Thoracic aorta (tissue), 2 donors: ENCODE measurements at regions not wholly inside any gene's neighbourhood (a gene's known extent, or its start where the extent isn't known, plus 50 kb on each side); places are given as distances from the start of the nearest gene placed in this dataset.

ENCODE experiments used
- ATAC-seq: fragments of 150-250 bp; one replicate; pipeline ENCODE4 v1.8.0; 2017; ENCODE audit warnings: low read depth; ENCODE audit not compliant: insufficient number of reproducible peaks, low FRiP score
- DNase-seq: peaks from one replicate; pipeline ENCODE4 v3.0.0-alpha.2; 2020; ENCODE audit warnings: low spot score
- H3K27ac ChIP-seq, 2 donors: fragments of 200-600 bp; sonication (generic); 1 replicate in 1 of 2; 2 replicates in 1 of 2; pipeline ENCODE4 v1.5.1; 2016; ENCODE audit warnings: mild to moderate bottlenecking in 2 of 2, moderate library complexity in 2 of 2
- H3K27me3 ChIP-seq: fragments of 200-600 bp; sonication (generic); replicated peaks from 2 replicates; pipeline ENCODE4 v1.6.0; 2016; ENCODE audit warnings: mild to moderate bottlenecking; ENCODE audit not compliant: insufficient read depth
- H3K36me3 ChIP-seq: fragments of 200-600 bp; sonication (generic); one replicate; pipeline ENCODE4 v1.5.1; 2016
- H3K4me1 ChIP-seq, 2 donors: fragments of 200-600 bp; sonication (generic); 1 replicate in 1 of 2; 2 replicates in 1 of 2; pipeline versions ENCODE4 v1.5.1 to v1.6.0; 2016; ENCODE audit warnings: low read depth in 2 of 2, mild to moderate bottlenecking in 1 of 2; ENCODE audit not compliant: control insufficient read depth in 1 of 2
- H3K4me3 ChIP-seq: fragments of 200-600 bp; sonication (generic); 2 replicates; pipeline ENCODE4 v1.5.1; 2016; ENCODE audit warnings: mild to moderate bottlenecking
- H3K9me3 ChIP-seq: fragments of 200-600 bp; sonication (generic); 2 replicates; pipeline ENCODE4 v1.5.1; 2016
- TF ChIP-seq, protein P1 (sequence below): fragments of 200-600 bp; sonication (generic); IDR thresholded peaks from one replicate; pipeline ENCODE4 v1.5.1; 2019; ENCODE audit warnings: antibody characterized with exemption

DNA sequence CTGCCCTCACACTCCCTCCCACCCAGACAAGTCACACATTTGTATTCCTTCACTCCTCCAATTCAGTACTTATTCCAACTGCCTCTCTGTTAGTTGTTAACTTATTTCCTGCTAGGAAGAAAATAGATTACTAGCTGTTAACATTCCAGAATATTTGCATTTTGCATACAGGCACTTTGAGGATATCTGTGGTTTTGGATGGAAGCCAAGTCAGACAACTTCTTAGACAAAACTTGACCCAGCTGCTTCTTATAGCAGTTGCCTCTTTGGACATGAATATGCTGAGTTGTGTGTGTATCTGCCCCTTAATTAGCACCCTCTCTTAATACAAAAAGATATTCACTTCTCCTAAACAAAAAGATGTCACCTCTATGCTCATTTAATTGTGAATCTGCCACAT is 1280.6 kb upstream of the ACO1 start:
- Histone ChIP-seq H3K27me3 (no peaks in the 10 kb centered on the region), H3K36me3 (no peaks in the 10 kb centered on the region), H3K4me3 (no peak overlapping the region), H3K9me3 (no peaks in the 10 kb centered on the region), H3K4me1 (no peaks in the 10 kb centered on the region), H3K27ac (no peak overlapping the region)
- TF ChIP-seq, protein P1, sequence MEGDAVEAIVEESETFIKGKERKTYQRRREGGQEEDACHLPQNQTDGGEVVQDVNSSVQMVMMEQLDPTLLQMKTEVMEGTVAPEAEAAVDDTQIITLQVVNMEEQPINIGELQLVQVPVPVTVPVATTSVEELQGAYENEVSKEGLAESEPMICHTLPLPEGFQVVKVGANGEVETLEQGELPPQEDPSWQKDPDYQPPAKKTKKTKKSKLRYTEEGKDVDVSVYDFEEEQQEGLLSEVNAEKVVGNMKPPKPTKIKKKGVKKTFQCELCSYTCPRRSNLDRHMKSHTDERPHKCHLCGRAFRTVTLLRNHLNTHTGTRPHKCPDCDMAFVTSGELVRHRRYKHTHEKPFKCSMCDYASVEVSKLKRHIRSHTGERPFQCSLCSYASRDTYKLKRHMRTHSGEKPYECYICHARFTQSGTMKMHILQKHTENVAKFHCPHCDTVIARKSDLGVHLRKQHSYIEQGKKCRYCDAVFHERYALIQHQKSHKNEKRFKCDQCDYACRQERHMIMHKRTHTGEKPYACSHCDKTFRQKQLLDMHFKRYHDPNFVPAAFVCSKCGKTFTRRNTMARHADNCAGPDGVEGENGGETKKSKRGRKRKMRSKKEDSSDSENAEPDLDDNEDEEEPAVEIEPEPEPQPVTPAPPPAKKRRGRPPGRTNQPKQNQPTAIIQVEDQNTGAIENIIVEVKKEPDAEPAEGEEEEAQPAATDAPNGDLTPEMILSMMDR = no peak
- no peak for DNase-seq
- ATAC-seq = no peak

DNA sequence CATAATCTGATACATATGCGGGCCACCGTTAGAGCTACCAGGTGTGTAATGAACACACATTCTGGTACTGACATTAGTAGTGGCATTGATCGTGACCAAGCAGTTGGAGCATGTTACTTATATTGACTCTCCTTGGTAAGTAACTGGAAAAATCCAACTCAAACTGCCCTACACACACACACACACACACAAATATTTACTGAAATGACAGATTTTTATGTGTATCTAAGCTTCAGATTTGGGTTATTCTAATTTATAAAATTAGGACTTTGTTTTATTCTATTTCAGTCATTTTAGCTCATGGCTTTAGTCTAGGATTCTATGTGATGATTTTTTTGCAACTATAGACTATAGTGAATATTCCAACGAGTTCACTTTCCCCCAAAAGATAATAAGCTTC is 1280.2 kb upstream of the ACO1 start:
- ATAC-seq (no peak), DNase-seq (no peak)
- H3K27ac ChIP-seq = no peak overlapping the region
- H3K9me3 ChIP-seq = no peaks in the 10 kb centered on the region
- TF ChIP-seq, protein P1 = no peak
- no peak overlapping the region for H3K4me3 ChIP-seq
- no peaks in the 10 kb centered on the region for H3K36me3 ChIP-seq
- no peaks in the 10 kb centered on the region for H3K4me1 ChIP-seq
- no peaks in the 10 kb centered on the region for H3K27me3 ChIP-seq

DNA sequence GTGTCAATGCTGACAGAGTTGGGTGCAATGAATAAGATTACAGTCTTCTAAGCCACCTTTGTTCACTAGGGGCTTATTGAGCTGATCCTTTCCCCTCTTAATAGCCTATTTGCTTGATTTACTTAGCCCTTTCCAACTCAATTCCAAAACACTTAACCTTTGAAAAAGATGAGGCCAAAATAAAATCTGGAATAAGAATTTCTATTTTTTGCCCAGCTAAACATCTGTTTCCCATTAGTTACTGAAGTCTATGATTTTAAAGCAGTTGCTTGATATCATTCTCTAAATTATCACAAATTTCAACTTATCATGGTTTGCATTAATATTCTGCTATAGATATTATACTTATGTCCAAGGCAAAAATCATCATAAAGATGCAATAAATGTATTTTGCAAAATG is 1272.0 kb upstream of the ACO1 start:
- Histone ChIP-seq H3K4me1 (no peaks in the 10 kb centered on the region), H3K4me3 (no peak overlapping the region), H3K36me3 (no peaks in the 10 kb centered on the region), H3K27me3 (no peaks in the 10 kb centered on the region), H3K27ac (no peak overlapping the region), H3K9me3 (no peaks in the 10 kb centered on the region)
- TF ChIP-seq, protein P1 = no peak
- DNase-seq (no peak), ATAC-seq (no peak)

DNA sequence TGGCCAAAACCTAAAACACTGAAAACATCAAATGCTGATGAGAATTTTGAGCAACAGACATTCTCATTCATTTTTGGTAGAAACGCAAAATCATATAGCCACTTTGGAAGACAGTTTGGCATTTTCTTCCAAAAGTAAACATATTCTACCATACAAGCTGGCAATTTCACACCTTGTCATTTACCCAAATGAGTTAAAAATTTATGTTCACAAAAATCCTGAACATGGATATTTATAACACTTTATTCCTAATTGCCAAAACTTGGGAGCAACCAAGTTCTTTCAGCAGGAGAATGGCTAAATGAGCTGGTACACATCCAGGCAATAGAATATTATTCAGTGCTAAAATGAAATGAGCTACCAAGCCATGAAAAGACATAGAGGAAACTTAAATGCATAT is 1270.1 kb upstream of the ACO1 start:
- Histone ChIP-seq H3K27ac (no peak overlapping the region), H3K27me3 (no peaks in the 10 kb centered on the region), H3K9me3 (no peaks in the 10 kb centered on the region), H3K36me3 (no peaks in the 10 kb centered on the region), H3K4me3 (no peak overlapping the region), H3K4me1 (no peaks in the 10 kb centered on the region)
- TF ChIP-seq, protein P1 = no peak
- ATAC-seq = no peak
- DNase-seq = no peak

DNA sequence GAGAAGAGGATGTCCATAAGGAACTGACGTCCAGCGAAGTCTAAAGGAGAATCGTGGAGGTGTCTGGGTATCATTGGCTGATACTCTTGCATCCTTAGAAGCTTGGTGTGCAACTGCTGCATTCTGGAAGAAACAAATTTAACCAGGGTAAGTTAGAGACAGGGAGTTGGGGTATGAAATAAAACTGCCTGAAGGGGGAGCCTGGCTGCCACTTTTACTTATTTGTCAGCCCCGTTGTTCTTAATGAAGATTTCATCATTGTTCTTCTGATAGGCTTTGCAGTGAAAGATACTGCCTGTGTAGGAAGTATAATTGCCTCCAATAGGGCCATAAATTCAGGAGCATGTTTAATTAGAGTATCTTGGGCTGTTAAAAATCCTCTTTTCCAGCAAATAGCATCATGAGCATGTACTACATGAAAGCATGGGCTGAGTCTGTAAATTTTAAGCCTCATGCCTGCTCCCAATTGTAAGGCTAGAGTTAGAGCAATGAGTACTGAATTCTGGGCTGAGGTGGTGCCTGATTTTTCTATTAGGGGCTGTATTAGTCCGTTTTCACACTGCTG is 1264.5 kb upstream of the ACO1 start:
- Histone ChIP-seq H3K27me3 (no peaks in the 10 kb centered on the region), H3K4me1 (no peaks in the 10 kb centered on the region), H3K9me3 (no peaks in the 10 kb centered on the region), H3K36me3 (no peaks in the 10 kb centered on the region), H3K4me3 (no peak overlapping the region), H3K27ac (no peak overlapping the region)
- DNase-seq (no peak), ATAC-seq (no peak)
- TF ChIP-seq, protein P1 = no peak
